Type B pancreatic cell (in vitro differentiated cells): ENCODE measurements at regions not wholly inside any gene's neighbourhood (a gene's known extent, or its start where the extent isn't known, plus 50 kb on each side); places are given as distances from the start of the nearest gene placed in this dataset.

Experiments used
- DNase-seq: peaks from one replicate; pipeline ENCODE4 v3.0.0; 2021; ENCODE audit warnings: mixed read lengths; ENCODE audit not compliant: unreplicated experiment; ENCODE audit errors: extremely low spot score
- H3K27ac Mint-ChIP-seq: 2 replicates; pipeline ENCODE4 v1.8.0; 2021; ENCODE audit warnings: mild to moderate bottlenecking, mixed read lengths
- H3K27me3 Mint-ChIP-seq: 2 replicates; pipeline ENCODE4 v1.8.0; 2021; ENCODE audit warnings: mixed read lengths
- H3K36me3 Mint-ChIP-seq: 2 replicates; pipeline ENCODE4 v1.8.0; 2021; ENCODE audit warnings: mixed read lengths
- H3K4me1 Mint-ChIP-seq: one replicate; pipeline ENCODE4 v1.8.0; 2021; ENCODE audit warnings: mixed read lengths; ENCODE audit not compliant: unreplicated experiment
- H3K4me3 Mint-ChIP-seq: 2 replicates; pipeline ENCODE4 v1.8.0; 2021; ENCODE audit warnings: mild to moderate bottlenecking, mixed read lengths
- H3K9me3 Mint-ChIP-seq: 2 replicates; pipeline ENCODE4 v1.8.0; 2021; ENCODE audit warnings: mixed read lengths
- TF ChIP-seq, protein P1 (sequence below): fragments of 200-600 bp; sonication (generic); conservative IDR thresholded peaks from 2 replicates; pipeline ENCODE4 v1.5.0; 2021; ENCODE audit warnings: antibody characterized with exemption, mild to moderate bottlenecking

DNA sequence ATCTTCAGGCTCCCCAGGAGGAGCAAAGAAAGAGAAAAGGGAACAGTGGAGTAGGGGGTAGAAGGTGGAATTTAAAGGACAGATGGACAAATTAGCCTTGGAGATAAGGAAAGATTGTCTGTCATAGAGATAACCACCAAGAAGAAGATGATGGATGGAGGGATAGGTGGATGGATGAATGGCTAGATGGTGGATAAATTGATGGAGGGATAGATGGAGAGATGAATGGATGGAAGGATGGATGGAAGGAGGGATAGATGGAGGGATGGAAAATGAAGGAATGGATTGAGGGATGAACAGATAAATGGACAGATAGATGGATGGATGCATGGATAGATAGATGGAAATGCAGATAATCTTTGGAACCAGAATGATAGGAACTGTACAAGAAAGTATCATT is 102.8 kb downstream of the TNFAIP3 start:
- H3K4me3 Mint-ChIP-seq = no peak overlapping the region
- H3K4me1 Mint-ChIP-seq = no peaks in the 10 kb centered on the region
- no peaks in the 10 kb centered on the region for H3K27me3 Mint-ChIP-seq
- no peaks in the 10 kb centered on the region for H3K36me3 Mint-ChIP-seq
- no peak overlapping the region for H3K27ac Mint-ChIP-seq
- TF ChIP-seq, protein P1, sequence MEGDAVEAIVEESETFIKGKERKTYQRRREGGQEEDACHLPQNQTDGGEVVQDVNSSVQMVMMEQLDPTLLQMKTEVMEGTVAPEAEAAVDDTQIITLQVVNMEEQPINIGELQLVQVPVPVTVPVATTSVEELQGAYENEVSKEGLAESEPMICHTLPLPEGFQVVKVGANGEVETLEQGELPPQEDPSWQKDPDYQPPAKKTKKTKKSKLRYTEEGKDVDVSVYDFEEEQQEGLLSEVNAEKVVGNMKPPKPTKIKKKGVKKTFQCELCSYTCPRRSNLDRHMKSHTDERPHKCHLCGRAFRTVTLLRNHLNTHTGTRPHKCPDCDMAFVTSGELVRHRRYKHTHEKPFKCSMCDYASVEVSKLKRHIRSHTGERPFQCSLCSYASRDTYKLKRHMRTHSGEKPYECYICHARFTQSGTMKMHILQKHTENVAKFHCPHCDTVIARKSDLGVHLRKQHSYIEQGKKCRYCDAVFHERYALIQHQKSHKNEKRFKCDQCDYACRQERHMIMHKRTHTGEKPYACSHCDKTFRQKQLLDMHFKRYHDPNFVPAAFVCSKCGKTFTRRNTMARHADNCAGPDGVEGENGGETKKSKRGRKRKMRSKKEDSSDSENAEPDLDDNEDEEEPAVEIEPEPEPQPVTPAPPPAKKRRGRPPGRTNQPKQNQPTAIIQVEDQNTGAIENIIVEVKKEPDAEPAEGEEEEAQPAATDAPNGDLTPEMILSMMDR = no peak
- DNase-seq = no peak
- no peaks in the 10 kb centered on the region for H3K9me3 Mint-ChIP-seq

DNA sequence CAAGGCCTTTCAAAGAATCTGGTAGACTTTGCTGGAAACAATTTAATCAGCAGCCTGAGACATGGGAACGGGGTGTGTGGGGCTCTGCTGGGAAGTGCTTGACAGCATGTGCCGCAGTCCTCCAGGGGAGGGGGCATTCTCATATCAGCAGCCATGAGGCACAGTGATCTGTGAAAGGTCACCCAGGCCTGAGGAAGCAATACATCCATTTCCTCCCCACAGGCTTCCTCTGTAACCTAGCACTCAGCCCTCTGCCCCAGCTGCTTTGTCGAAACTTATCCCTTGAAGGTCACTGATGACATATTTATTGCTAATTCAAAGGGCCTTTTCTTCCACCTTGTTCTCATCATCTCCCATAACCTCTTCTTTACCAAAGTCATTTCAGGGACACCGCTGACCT is 103.3 kb downstream of the TNFAIP3 start:
- TF ChIP-seq, protein P1 = no peak
- no peaks in the 10 kb centered on the region for H3K4me1 Mint-ChIP-seq

DNA sequence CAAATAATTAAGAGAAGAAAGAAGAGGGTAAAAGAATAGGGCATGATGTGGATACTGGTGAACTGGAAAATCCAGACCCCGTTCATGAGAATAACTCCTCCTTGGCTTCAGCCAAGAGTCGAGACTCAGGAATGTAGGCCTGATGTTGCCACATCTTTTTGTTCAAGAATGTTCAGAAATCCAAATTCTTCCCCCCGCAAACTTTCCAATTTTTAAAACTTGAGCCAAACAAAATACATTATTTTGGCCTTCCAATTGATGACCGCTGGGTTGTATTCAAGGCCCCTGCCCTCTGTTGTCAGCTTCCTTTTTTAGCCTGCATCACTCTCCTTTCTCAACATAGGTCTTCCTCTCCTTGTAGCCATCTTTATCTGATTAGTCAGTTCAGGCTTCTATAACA is 106.1 kb downstream of the TNFAIP3 start:
- no peaks in the 10 kb centered on the region for H3K4me1 Mint-ChIP-seq
- TF ChIP-seq, protein P1 = no peak
- H3K27ac Mint-ChIP-seq = no peak overlapping the region
- DNase-seq = no peak
- no peaks in the 10 kb centered on the region for H3K27me3 Mint-ChIP-seq
- H3K36me3 Mint-ChIP-seq = no peaks in the 10 kb centered on the region
- no peak overlapping the region for H3K4me3 Mint-ChIP-seq
- H3K9me3 Mint-ChIP-seq = no peaks in the 10 kb centered on the region

More for the DNA sequence above, 103.3 kb downstream of the TNFAIP3 start:
- H3K9me3 Mint-ChIP-seq = no peaks in the 10 kb centered on the region
- no peak overlapping the region for H3K27ac Mint-ChIP-seq
- H3K27me3 Mint-ChIP-seq = no peaks in the 10 kb centered on the region
- no peak overlapping the region for H3K4me3 Mint-ChIP-seq
- DNase-seq = no peak
- no peaks in the 10 kb centered on the region for H3K36me3 Mint-ChIP-seq

DNA sequence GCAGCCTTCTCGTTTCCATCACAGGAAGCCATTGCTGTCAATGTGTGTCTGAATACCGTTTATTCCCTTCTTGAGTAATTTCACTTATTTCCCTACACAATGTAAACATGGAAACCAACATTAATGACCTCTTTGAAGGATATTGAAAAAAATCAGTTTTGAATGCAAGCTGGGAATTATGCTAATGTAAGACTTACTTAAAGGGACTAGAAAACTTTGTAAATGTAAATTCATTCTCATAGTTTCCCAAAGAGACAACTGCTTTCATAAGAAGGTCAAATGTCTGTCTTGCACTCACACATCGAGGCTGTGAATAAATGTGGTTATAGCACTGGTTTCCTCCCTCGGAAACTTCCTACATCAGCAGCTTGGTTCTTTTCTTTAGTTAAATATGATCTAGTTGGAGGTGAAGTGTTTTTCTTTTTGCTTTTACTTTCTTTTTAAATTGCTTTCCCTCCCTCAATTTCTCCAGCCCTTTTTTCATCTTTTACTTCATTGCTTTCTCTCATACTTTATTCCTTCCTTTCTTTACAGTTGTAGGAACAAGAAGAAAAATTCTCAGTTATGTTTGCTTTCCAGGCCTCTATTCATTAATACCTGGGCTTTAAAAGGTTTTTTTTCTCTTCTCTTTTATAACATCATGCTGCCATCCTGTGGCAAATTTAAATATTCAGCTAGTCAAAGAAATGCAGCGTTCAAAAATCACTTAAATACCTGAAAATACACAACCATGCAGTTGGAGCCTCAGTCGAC is 108.3 kb downstream of the TNFAIP3 start:
- no peak overlapping the region for H3K4me3 Mint-ChIP-seq
- no peaks in the 10 kb centered on the region for H3K27me3 Mint-ChIP-seq
- no peaks in the 10 kb centered on the region for H3K9me3 Mint-ChIP-seq
- no peak for DNase-seq
- no peak overlapping the region for H3K27ac Mint-ChIP-seq
- H3K36me3 Mint-ChIP-seq = no peaks in the 10 kb centered on the region
- no peaks in the 10 kb centered on the region for H3K4me1 Mint-ChIP-seq
- TF ChIP-seq, protein P1 = peak; percentile 43

DNA sequence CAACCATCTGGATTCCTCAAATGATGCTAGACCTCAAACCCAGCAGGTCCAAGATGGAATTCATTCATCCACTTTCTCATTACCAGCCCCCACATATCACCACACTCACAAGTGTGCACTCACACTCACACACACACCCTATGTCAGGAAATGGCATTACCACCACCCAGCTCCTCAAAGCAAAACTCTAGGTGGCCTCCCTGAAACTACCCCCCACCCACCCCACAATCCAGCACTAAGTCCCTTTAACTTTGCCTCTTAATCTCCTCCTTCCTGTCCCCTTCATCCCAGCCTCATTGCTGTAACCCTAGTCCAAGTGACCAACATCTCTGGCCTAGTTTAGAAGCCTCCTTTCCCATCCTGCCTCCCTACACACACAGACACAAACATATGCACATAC is 109.4 kb downstream of the TNFAIP3 start:
- no peaks in the 10 kb centered on the region for H3K36me3 Mint-ChIP-seq
- no peaks in the 10 kb centered on the region for H3K9me3 Mint-ChIP-seq
- no peak overlapping the region for H3K4me3 Mint-ChIP-seq
- no peak for DNase-seq
- no peak overlapping the region for H3K27ac Mint-ChIP-seq
- H3K4me1 Mint-ChIP-seq = no peaks in the 10 kb centered on the region
- TF ChIP-seq, protein P1 = no peak
- H3K27me3 Mint-ChIP-seq = no peaks in the 10 kb centered on the region
